ENCODE measurements at regions not wholly inside any gene's neighbourhood (a gene's known extent, or its start where the extent isn't known, plus 50 kb on each side); places are given as distances from the start of the nearest gene placed in this dataset.

DNA sequence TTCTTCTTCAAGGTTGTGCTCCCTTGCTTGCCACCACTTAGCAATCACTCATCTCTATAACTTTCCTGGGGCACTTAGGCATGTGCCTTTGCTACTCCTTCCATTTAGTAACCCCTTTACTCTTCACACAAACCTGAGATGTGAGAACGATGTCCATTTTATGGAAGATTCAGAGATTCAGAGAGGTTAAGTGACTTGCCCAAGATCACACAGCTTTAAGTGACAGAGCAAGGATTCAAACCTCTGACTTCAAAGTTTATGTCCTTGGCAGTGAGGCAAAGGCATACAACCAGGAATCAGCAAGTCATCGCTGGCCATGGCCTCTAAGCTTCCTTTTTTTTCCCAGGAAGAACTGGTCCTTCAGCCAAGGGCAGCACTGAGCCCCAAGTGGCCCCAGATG is 56.0 kb upstream of the GALNT10 start:
- no peak for FAIRE-seq
- DNase-seq (ENCODE audit: low read depth in 1 of 2, low spot score in 2 of 2), result no peak
- Histone ChIP-seq H3K23me2 (ENCODE audit: low read depth, low read length) (no peaks in the 10 kb centered on the region), H3K4me1 (replicated peaks in 1 of 4; ENCODE audit: control insufficient read depth in 3 of 4, insufficient read depth in 4 of 4, low read length in 3 of 4) (peaks cover 0 to 3% (median 0%) of the 10 kb centered on the region in 4 experiments; a peak in 1 of 7 replicates), H3K79me1 (ENCODE audit: low read depth, low read length) (no peaks in the 10 kb centered on the region), H4K5ac (ENCODE audit: insufficient read length, low read depth, low read length) (no peak overlapping the region), H3K27ac (ENCODE audit: low read depth, low read length) (no peak overlapping the region), H3K4me3 (ENCODE audit: extremely low read depth in 1 of 4, insufficient read depth in 2 of 4, low read depth in 3 of 4, low read length in 4 of 4) (no peak overlapping the region), H2AK5ac (ENCODE audit: low read depth, low read length) (no peak overlapping the region), H3K79me2 (ENCODE audit: control insufficient read depth in 1 of 2, insufficient read depth in 2 of 2, low read length in 2 of 2) (no peaks in the 10 kb centered on the region), H2AFZ (ENCODE audit: low read length) (no peak overlapping the region), H2BK15ac (ENCODE audit: low read length) (no peak overlapping the region), H3K4me2 (ENCODE audit: insufficient read depth in 1 of 2, low read depth in 2 of 2, low read length in 2 of 2) (no peak overlapping the region), H3K36me3 (ENCODE audit: control insufficient read depth in 2 of 4, insufficient read depth in 4 of 4, low read length in 3 of 4) (no peaks in the 10 kb centered on the region), H2BK20ac (ENCODE audit: low read length) (no peak overlapping the region), H3K9ac (replicated peaks in 1 of 4; ENCODE audit: extremely low read depth in 1 of 4, low read depth in 3 of 4, low read length in 3 of 4) (no peak overlapping the region), H3K27me3 (replicated peaks in 1 of 4; ENCODE audit: control insufficient read depth in 3 of 4, extremely low read depth in 1 of 4, insufficient read depth in 3 of 4, low read length in 3 of 4) (no peaks in the 10 kb centered on the region), H4K20me1 (replicated peaks in 1 of 2; ENCODE audit: control insufficient read depth in 1 of 2, insufficient read depth in 2 of 2, low read length in 2 of 2) (no peaks in the 10 kb centered on the region), H2BK12ac (ENCODE audit: low read depth, low read length) (no peak overlapping the region), H2BK5ac (ENCODE audit: low read depth, low read length) (no peak overlapping the region), H3K4ac (replicated peaks; ENCODE audit: insufficient read length, low read depth, low read length) (no peak overlapping the region), H3K23ac (ENCODE audit: insufficient read length) (no peak overlapping the region), H3K18ac (ENCODE audit: extremely low read depth, low read length) (no peak overlapping the region), H3K14ac (ENCODE audit: insufficient read length) (no peak overlapping the region), H3K56ac (replicated peaks; ENCODE audit: insufficient read length, low read depth, low read length) (no peak overlapping the region), H4K8ac (ENCODE audit: extremely low read depth, insufficient read depth, low read length) (no peak overlapping the region), H2BK120ac (replicated peaks; ENCODE audit: low read depth, low read length) (no peak overlapping the region), H4K91ac (replicated peaks; ENCODE audit: insufficient read length, low read length) (no peak overlapping the region), H3K9me3 (ENCODE audit: insufficient read depth in 2 of 2, low read depth in 1 of 2, low read length in 1 of 2) (no peaks in the 10 kb centered on the region)
- POLR2A ChIA-PET (ENCODE audit: partially characterized antibody), result no interaction called here
- TF ChIP-seq HDAC6 (IDR thresholded peaks at IDR 0.05; ENCODE audit: low read depth, low read length) (no peak), NRF1 (IDR thresholded peaks at IDR 0.05; ENCODE audit: low read depth, low read length) (no peak), KDM1A (IDR thresholded peaks at IDR 0.05; ENCODE audit: borderline replicate concordance, low read length) (peak; percentile 68; the same call in 1 of the 2 replicates)
- CTCF ChIA-PET (ENCODE audit: partially characterized antibody), result interaction anchor here (0.9 to 6.5 kb wide), 4 partner anchors 10 to 62 kb away, joined by 3 to 41 read pairs (median 4); no protein-coding TSS in a partner anchor
- 92% methylated on average over 2 of the region's 2 CpGs; no CpG with 5 or more reads in 1 of the 2 experiments for WGBS, 2 experiments (ENCODE audit: extremely low coverage in 1 of 2, insufficient coverage in 1 of 2, insufficient read length in 1 of 2, insufficient replicate concordance in 2 of 2, low coverage in 1 of 2, low lambda C conversion rate in 2 of 2, missing lambda C conversion rate in 1 of 2)
